Urinary bladder (tissue), 3 donors: ENCODE measurements at regions not wholly inside any gene's neighbourhood (a gene's known extent, or its start where the extent isn't known, plus 50 kb on each side); places are given as distances from the start of the nearest gene placed in this dataset.
"Not testable (repeated sequence)": the region's sequence is repeated elsewhere in the genome, so short reads cannot be mapped to it uniquely, and the experiment has no call there.

Experiments used
- DNase-seq: peaks from one replicate; pipeline ENCODE4 v3.0.0-alpha.2; 2015; ENCODE audit errors: extremely low spot score
- H3K27ac ChIP-seq: one replicate; pipeline ENCODE4 v1.5.1; 2013; ENCODE audit warnings: low read depth, mild to moderate bottlenecking, moderate library complexity
- H3K36me3 ChIP-seq: one replicate; pipeline ENCODE4 v1.6.1; 2013; ENCODE audit warnings: mild to moderate bottlenecking, moderate library complexity; ENCODE audit not compliant: insufficient read depth
- H3K4me1 ChIP-seq: one replicate; pipeline ENCODE4 v1.6.1; 2013; ENCODE audit warnings: mild to moderate bottlenecking, moderate library complexity; ENCODE audit not compliant: insufficient read depth
- H3K4me3 ChIP-seq: one replicate; pipeline ENCODE4 v1.5.1; 2013; ENCODE audit warnings: low read depth, low read length
- WGBS: extraction: QIAGEN DNeasy Blood & Tissue Kit; methylation state at CpG from one replicate; pipeline ENCODE4 v1.1.7; 2013; 5-methylcytosine and 5-hydroxymethylcytosine counted together
- donor health status: healthy with polysubstance abuse.
- donor health status: healthy.

DNA sequence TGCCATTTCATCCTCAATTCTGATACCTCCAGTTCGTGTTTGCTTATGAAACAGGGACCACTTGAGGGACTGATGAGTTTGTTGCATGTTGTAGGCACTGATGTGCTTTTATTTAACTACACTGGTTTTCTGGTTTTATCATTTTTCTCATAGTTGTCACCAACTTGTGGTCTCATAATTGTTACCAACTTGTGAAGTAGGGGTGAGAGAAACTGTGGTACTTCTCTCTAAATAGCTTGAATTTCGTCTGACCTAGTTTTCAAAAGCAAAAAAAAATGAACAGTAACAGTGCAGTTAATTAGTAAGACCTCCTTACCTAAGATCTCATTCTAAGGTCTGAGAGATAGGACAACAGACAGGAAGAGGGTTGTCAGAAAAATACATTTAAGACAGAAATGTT, 78.0 kb downstream of the ANXA2R start:
- 63% methylated on average over 2 of the region's 2 CpGs for WGBS
- H3K4me3 ChIP-seq: no peak overlapping the region
- H3K4me1 ChIP-seq: no peaks in the 10 kb centered on the region
- DNase-seq: no peak
- H3K36me3 ChIP-seq: peaks cover 2% of the 10 kb centered on the region
- H3K27ac ChIP-seq: no peak overlapping the region

DNA sequence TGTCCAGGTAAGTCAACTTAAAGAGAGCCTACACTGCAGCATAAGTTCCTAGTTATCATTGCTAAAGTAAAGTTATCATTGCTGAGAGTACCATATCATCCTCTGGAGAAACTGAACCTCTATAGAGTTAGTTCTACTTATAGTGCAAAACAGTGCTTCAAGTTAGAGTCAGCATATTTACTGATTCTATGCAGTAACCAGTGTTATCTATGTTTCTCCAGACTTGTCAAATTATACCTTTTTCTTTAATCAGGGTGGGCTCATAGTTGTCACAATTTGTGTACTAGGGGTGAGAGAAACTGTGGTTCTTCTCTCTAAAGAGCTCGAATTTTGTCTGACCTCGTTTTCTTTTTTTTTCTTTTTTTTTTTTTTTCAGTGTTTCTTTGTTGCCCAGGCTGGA, 79.6 kb downstream of the ANXA2R start:
- whole genome bisulfite sequencing: 60% methylated on average over 2 of the region's 2 CpGs
- DNase-seq: no peak
- no peaks in the 10 kb centered on the region for H3K4me1 ChIP-seq
- H3K36me3 ChIP-seq: peaks cover 2% of the 10 kb centered on the region
- no peak overlapping the region for H3K27ac ChIP-seq
- H3K4me3 ChIP-seq: no peak overlapping the region

DNA sequence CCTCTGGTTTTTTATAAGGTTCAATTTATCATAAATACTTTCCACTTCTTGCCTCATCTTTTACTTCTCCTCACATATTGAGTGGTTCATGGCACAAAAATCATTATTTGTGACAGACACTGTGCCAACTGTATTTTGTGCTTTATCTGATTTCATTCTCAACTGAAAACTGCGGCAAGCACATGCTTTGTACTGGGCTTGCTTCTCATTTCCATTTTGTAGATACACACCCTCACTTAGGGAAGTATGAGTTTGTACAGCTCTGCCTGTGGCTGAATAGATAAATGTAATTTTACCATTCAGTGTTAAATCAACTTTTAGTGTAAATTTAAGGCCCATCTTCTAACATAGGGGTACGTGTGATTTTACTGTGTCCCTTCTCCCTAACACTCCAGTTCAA, 83.6 kb downstream of the ANXA2R start:
- Histone ChIP-seq H3K27ac (no peak overlapping the region), H3K4me3 (no peak overlapping the region), H3K36me3 (no peaks in the 10 kb centered on the region), H3K4me1 (no peaks in the 10 kb centered on the region)
- 79% methylated on average over 2 of the region's 2 CpGs for WGBS
- DNase-seq: no peak

DNA sequence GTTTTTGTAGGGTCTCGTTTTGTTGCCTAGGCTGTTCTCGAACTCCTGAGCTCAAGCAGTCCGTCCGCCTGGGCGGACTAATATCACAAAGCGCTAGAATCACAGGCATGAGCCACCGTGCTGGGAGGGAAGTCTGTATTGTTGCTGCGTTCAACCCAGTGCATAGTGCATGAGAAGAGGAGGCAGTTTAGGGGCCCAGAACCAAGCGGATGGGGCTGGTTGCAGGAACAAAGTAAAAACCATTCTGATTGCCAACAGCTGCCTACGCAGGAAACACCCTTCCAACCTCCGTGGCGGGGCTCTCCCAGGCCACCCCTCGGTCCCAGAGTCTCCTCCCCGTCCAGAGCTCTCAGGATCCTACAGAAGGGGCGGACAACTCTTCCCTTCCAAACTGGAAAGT, 87.1 kb downstream of the ANXA2R start:
- WGBS: 23% methylated on average over 15 of the region's 15 CpGs
- Histone ChIP-seq H3K36me3 (no peaks in the 10 kb centered on the region), H3K27ac (no peak overlapping the region), H3K4me3 (no peak overlapping the region), H3K4me1 (no peaks in the 10 kb centered on the region)
- no peak for DNase-seq

DNA sequence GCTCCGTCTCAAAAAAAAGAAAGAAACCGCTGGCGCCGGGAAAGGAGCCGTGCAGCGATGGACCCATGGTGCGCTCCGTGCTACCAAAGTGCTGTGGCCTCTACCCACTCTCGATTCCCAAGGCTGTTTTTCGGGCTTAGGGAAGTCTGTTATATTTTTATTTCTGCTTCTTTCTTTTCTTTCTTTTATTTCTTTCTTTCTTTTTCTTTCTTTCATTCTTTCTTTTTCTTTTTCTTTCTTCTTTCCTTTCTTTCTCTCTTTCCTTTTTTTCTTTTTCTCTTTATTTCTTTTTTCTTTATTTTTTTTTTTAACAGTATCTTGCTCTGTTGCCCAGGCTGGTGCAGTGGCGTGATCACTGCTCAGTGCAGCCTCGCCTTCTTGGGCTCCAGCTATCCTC, 87.5 kb downstream of the ANXA2R start:
- DNase-seq: no peak
- H3K4me3 ChIP-seq: no peak overlapping the region
- H3K36me3 ChIP-seq: no peaks in the 10 kb centered on the region
- no peaks in the 10 kb centered on the region for H3K4me1 ChIP-seq
- no peak overlapping the region for H3K27ac ChIP-seq
- WGBS: 26% methylated on average over 12 of the region's 12 CpGs

DNA sequence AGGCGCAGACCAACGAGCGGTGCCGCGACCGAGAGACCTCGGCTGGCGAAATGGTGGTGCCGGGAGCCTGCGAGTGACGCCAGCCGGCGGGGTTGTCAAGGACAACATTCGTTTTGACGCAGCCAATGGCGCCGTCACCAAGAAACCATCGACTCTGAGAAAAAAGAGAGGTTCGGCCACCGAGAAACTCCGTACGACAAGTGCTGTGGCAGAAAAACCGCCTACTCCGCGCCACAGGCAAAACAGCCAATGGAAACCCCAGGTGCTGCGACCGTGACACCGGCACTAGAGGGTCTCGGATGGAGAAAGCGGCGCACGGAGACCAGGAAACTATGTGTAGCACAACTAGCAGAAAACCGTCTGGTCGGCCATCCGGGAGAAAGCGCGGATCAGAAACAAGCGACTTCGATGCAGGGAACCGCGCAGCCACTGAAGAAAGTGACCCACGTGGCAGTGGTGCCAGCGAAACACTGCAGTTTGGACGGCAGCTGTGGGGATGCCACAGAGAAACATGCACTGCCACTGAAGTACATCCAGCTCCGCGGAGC, 88.8 kb downstream of the ANXA2R start:
- WGBS: 2% methylated on average over 46 of the region's 46 CpGs
- Histone ChIP-seq H3K27ac (peak overlapping the region; percentile 92), H3K4me1 (no peaks in the 10 kb centered on the region), H3K36me3 (no peaks in the 10 kb centered on the region), H3K4me3 (peak overlapping the region; percentile 54)
- no peak for DNase-seq

DNA sequence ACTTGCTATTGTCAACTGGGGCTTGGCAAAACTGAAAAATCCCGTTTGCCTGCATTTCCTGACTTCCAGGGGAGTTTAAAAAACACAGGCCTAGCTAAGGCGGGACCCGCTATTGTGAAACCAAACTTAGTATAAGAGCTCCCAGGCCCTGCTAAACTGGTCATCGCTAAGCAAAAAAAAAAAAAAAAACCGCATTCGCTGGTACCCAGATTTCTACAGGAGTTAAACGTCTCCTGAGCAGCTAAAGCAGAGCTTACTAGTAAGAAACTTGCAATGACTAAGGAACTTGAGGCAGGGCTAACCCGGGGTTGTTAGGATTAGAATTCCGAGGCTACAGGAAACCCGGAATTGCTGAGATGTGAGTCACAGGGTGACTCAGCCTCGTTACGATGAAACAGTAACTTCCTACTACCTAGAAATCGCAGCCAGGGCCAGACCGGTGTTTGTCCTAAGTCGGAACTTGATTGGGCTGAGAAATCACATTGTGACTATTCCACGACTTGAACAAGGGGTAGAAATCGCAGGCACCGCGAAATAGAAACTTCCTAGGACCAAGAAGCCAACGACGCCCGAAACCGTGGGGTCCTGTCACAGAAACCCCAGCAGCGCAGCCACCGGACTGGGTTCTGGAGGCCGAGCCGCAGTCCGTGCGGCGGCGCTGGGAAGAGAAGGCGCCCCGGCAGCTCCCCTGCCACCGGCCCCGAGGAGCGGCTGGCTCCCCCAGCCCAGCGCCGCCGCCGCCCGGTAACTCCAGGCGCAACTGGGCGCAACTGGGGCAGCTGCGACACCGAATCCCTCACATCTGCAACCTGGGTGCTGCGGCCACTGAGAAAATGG, 89.4 kb downstream of the ANXA2R start:
- Histone ChIP-seq H3K27ac (peak overlapping the region; percentile 92), H3K4me1 (no peaks in the 10 kb centered on the region), H3K4me3 (peak overlapping the region; percentile 54), H3K36me3 (no peaks in the 10 kb centered on the region)
- DNase-seq: peak; percentile 79
- WGBS: 2% methylated on average over 46 of the region's 46 CpGs

DNA sequence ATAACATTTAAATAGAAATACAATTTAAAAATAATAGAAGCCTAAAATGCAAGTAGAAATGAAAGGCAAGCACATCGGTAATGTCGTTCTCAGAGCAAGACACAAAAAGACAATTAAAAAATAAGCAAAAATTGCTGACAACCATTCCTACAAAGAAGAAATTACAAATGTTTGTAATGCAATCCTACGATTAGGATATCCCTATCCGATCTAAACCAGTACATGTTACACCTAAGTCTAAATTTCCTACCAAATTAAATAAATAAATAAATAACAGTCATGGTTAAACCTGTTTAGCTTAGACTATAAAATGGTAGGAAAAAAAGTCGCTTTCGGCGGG, 90.0 kb downstream of the ANXA2R start:
- H3K4me3 ChIP-seq: peak overlapping the region; percentile 54
- 23% methylated on average over 7 of the region's 7 CpGs for WGBS

DNA sequence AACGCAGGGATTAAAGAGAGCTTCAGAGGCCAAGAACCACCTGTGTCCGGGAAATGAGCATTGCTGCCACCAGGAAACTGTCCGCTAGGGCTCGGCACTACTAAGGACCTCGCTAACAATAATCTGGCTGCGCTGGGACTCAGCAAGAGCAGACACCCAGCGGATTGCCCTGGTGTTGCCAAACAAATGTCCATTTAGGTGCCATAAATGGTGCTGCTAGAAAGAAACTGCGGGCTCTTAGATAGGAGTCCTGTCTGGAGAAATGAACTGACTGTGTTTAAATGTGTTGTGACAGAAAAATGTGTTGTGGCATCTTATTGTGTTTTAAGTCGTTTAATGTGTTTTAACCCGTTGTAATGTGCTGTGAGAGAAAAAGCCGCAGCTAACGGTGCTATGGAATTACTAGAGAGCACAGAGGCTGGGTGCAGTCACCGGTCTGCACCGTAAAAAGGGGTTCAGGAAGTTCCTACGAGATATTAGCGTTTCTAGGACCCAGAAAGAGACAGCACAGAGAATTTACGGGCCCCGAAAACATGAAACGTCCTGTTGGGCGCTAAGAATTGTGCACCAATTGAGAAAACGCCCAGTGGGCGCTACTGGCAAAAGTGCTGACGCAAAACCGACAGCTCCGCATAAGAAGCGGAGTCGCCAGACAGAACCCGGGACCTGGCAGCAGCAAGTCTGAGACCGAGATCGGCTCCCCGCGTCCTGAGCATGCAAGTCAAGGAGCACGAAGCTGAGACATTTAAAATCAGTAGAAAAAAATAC, 90.6 kb downstream of the ANXA2R start:
- Histone ChIP-seq H3K4me3 (peak overlapping the region; percentile 17), H3K4me1 (no peaks in the 10 kb centered on the region), H3K36me3 (no peaks in the 10 kb centered on the region), H3K27ac (no peak overlapping the region)
- 10% methylated on average over 33 of the region's 33 CpGs for WGBS
- peak; percentile 33 for DNase-seq

More for the DNA sequence above, 90.0 kb downstream of the ANXA2R start:
- Histone ChIP-seq H3K27ac (no peak overlapping the region), H3K4me1 (no peaks in the 10 kb centered on the region), H3K36me3 (no peaks in the 10 kb centered on the region)
- no peak for DNase-seq

DNA sequence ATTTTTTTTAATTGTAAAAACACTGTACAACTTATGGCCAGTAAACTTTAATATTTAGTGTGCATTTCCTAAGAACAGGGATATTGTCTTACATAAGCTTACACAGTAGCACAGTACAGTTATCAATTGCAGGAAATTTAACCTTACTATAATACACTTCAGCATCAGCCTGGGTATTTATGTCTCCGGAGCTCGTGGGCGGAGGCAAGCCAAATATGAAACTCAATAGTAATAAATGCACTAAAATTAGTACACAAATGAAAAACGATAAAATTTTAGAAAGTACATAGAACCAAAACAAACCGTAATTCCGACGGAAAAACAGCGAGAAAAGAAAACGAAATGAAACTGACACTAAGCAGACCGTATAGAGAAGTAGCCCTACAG, 91.2 kb downstream of the ANXA2R start:
- WGBS: 14% methylated on average over 10 of the region's 10 CpGs
- Histone ChIP-seq H3K4me1 (no peaks in the 10 kb centered on the region), H3K36me3 (no peaks in the 10 kb centered on the region), H3K27ac (no peak overlapping the region), H3K4me3 (peak overlapping the region; percentile 17)
- no peak for DNase-seq

DNA sequence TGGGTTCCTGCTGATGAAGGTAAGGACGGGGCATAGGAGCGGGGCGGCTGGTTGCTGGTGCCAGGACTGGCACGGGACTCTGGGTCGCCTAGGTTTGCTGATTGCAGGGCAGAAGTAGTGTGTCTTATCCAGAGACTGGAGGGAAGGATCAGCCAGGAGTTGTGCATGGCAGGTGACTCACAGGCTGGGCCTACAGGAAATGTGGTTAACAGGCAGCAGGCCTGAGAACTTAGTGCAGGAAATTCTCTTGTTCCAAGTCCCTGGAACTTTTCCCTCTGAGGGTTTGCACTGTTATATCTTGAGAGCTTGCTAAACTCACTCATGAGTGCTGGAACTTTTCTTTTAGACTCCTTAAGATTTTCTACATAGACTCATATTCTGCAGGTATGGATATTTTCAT, 95.1 kb downstream of the ANXA2R start:
- Histone ChIP-seq H3K4me3 (no peak overlapping the region), H3K4me1 (no peaks in the 10 kb centered on the region), H3K27ac (no peak overlapping the region), H3K36me3 (no peaks in the 10 kb centered on the region)
- DNase-seq: no peak
- 85% methylated on average over 5 of the region's 5 CpGs for WGBS

DNA sequence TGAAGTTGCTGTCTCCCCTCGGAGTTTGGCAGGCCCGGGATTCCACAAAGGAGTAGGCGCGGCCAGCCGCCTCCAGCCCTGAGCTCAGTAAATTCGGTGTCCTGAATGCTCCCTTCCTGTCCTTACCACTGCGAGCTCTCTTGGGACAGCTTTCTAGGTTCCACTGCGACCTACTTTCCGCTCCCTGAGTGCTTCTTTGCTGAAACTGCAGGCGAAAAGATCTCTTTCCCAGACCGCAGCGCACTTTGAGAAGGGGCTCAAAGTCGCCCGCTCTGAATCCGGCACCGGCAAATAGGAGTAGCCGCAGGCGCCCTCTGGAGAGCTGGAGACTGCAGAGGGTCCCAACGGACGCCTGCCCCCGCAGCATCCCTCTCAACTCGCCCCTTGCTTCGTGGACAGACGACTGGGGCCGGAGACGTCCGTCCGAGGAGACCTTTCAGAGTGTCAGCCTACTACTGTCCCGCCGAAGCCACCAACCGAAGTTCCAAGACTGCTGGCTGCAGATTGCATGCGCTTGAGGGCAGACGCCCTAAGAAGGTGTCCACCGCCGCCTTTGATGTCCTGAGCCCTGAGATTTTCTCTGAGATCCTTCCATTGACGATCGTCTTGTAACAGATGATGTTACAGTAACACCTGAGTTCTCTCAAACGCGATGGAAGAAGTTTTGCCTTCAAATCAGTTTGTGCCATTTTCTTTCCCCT, 96.0 kb downstream of the ANXA2R start:
- Histone ChIP-seq H3K36me3 (no peaks in the 10 kb centered on the region), H3K4me1 (no peaks in the 10 kb centered on the region), H3K27ac (no peak overlapping the region), H3K4me3 (no peak overlapping the region)
- 15% methylated on average over 39 of the region's 39 CpGs for WGBS
- DNase-seq: no peak

DNA sequence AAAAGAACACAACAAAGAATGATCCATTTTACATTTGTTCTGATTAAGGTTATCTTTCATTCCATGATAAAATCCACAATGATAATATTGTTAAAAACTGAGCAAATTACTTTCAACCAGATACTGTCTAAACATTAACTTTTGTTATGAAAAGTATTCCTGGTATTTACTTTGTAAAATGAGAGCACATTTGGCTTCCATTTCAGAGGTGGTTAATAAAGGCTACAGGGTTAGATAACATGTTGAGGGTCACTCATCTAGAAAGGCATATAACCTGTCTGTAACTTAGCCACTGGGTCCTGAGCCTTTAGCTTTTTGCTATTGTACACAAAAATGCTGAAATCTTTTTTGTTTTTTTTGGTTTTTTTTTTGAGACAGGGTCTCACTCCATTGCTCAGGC, 99.3 kb downstream of the ANXA2R start:
- Histone ChIP-seq H3K4me3 (no peak overlapping the region), H3K27ac (no peak overlapping the region), H3K4me1 (no peaks in the 10 kb centered on the region), H3K36me3 (no peaks in the 10 kb centered on the region)
- DNase-seq: no peak

DNA sequence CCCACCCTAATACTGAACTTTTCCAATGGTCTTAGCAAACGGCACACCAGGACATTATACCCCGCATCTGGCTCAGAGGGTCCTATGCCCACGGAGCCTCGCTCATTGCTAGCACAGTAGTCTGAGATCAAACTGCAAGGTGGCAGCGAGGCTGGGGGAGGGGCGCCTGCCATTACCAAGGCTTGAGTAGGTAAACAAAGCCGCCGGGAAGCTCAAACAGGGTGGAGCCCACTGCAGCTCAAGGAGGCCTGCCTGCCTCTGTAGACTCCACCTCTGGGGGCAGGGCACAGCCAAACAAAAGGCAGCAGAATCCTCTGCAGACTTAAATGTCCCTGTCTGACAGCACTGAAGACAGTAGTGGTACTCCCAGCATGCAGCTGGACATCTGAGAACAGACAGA, 108.1 kb downstream of the ANXA2R start:
- not testable (repeated sequence) for H3K4me1 ChIP-seq, H3K36me3 ChIP-seq, H3K27ac ChIP-seq, H3K4me3 ChIP-seq, DNase-seq
- 94% methylated on average over 8 of the region's 8 CpGs for WGBS
